ENCODE measurements at regions not wholly inside any gene's neighbourhood (a gene's known extent, or its start where the extent isn't known, plus 50 kb on each side); places are given as distances from the start of the nearest gene placed in this dataset.

DNA sequence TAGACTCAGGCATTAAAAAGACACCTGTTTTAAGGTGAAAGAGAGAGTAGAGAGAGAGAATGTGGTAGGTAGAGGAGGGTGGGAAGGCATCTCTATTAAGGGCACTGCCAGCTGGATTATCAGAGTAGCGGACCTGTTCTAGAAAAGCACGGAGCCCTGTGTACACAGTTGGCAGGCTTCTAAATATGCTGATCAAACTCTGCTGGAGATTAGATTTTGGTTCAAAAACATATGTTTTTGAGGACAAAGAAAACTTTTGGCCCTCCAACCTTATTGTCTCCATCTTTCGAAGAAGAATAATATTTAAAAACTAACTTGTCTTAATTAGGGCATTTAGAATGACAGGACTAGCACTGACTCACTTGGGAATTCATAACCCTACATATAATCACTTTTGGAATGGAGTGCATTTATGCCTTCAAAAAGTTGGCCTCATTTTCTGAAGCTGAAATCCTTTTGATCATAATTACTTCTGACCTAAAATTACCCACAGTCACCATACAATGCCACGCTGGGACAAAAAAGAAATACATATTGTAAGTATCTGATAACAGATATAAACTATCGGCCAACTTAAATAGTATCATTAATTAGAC is 254.6 kb downstream of the MEIS1 start:
- 88 to 94% methylated on average over 5 of the region's 5 CpGs for WGBS, 2 donors
- Histone ChIP-seq H3K4me1 (no peaks in the 10 kb centered on the region), H3K27me3 (peaks cover 0 to 20% (median 0%) of the 10 kb centered on the region in 7 donors), H3K27ac (no peak overlapping the region), H3K36me3 (no peaks in the 10 kb centered on the region), H3K9me3 (no peaks in the 10 kb centered on the region), H3K4me3 (no peak overlapping the region)
- DNase-seq (no peak), ATAC-seq (no peak)
- intact Hi-C loops (cut with DNase I): no loop called here
- TF ChIP-seq, protein P1, sequence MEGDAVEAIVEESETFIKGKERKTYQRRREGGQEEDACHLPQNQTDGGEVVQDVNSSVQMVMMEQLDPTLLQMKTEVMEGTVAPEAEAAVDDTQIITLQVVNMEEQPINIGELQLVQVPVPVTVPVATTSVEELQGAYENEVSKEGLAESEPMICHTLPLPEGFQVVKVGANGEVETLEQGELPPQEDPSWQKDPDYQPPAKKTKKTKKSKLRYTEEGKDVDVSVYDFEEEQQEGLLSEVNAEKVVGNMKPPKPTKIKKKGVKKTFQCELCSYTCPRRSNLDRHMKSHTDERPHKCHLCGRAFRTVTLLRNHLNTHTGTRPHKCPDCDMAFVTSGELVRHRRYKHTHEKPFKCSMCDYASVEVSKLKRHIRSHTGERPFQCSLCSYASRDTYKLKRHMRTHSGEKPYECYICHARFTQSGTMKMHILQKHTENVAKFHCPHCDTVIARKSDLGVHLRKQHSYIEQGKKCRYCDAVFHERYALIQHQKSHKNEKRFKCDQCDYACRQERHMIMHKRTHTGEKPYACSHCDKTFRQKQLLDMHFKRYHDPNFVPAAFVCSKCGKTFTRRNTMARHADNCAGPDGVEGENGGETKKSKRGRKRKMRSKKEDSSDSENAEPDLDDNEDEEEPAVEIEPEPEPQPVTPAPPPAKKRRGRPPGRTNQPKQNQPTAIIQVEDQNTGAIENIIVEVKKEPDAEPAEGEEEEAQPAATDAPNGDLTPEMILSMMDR (IDR thresholded peaks at IDR 0.05): no peak

DNA sequence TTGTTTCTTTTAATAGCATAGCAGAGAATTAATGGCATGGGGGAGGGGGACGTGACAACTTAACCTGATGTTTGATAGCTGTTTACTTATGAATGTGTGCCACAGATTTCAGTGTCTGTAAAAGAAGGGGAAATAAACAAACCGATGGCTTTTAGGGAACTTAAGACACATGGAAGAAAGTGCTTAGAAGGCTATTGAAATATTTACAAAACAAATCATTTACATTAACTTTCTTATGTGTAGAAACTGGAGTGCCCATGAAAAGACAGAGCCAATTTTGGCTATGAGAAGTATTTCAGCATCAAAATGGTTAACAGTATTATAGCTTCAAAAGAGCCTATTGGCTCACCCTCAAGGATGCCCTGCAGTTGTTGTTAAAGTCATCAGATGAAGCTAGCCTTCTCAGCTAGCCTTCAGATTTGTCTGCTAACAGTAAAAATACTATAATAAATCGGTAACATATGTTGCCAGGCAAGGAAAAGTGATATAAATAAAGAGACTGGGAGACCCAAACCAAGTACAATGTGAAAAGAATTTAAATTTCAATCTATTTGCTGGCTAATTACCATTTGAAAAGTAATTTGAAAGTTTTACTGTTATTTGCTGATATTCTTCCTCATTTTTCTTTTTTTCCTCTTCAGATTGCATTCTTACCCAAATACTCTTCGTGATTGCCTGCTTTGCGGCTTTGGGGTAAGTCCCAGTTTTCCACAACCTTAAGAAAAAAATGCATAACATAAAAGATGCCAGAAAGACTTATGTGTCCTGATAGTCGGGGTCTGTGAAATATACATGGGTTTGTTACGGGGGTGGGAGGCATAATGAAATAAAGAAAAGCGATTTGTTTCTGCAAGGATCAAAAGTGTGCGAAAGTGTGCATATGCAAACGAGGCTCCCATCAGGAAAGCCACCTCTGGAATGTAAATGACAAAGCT is 256.4 kb downstream of the MEIS1 start:
- no peak for ATAC-seq
- no peaks in the 10 kb centered on the region for H3K4me1 ChIP-seq
- intact Hi-C loops (cut with DNase I): no loop called here
- H3K4me3 ChIP-seq: no peak overlapping the region
- H3K27me3 ChIP-seq: peaks cover 0 to 20% (median 0%) of the 10 kb centered on the region in 7 donors
- no peak overlapping the region for H3K27ac ChIP-seq
- no peaks in the 10 kb centered on the region for H3K9me3 ChIP-seq
- TF ChIP-seq, protein P1 (IDR thresholded peaks at IDR 0.05): no peak
- no peaks in the 10 kb centered on the region for H3K36me3 ChIP-seq
- DNase-seq: no peak
- 57 to 62% methylated on average over 10 of the region's 10 CpGs for WGBS, 2 donors

DNA sequence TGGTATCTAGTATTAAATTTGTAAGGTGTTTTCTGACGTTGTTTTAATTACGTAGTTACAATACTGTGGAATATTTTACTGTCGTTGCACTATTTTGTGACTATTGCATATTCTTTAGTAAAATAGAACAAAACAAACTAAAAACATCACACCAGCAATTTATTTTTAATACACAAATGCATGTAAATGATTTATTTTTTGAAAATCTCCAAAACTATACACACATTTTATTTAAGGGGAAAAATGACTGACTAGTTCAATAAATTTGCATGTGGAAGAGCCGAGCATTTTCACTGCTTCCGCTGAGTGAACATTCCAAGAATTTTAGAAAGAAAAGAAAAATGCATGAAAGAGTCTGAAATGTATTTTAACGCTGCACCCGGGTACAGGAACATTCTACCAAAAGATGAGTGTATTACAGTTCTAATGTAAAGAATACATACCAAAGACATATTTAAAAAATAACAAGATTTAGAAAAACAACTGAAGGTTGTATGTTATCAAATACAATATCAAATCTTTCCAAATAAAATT is 257.7 kb downstream of the MEIS1 start:
- intact Hi-C loops (cut with DNase I): no loop called here
- Histone ChIP-seq H3K4me3 (no peak overlapping the region), H3K36me3 (no peaks in the 10 kb centered on the region), H3K9me3 (no peaks in the 10 kb centered on the region), H3K4me1 (no peaks in the 10 kb centered on the region), H3K27ac (no peak overlapping the region), H3K27me3 (peaks cover 0 to 20% (median 0%) of the 10 kb centered on the region in 7 donors)
- WGBS, 2 donors: 80 to 86% methylated on average over 7 of the region's 7 CpGs
- TF ChIP-seq, protein P1 (IDR thresholded peaks at IDR 0.05): no peak
- no peak for DNase-seq
- no peak for ATAC-seq

DNA sequence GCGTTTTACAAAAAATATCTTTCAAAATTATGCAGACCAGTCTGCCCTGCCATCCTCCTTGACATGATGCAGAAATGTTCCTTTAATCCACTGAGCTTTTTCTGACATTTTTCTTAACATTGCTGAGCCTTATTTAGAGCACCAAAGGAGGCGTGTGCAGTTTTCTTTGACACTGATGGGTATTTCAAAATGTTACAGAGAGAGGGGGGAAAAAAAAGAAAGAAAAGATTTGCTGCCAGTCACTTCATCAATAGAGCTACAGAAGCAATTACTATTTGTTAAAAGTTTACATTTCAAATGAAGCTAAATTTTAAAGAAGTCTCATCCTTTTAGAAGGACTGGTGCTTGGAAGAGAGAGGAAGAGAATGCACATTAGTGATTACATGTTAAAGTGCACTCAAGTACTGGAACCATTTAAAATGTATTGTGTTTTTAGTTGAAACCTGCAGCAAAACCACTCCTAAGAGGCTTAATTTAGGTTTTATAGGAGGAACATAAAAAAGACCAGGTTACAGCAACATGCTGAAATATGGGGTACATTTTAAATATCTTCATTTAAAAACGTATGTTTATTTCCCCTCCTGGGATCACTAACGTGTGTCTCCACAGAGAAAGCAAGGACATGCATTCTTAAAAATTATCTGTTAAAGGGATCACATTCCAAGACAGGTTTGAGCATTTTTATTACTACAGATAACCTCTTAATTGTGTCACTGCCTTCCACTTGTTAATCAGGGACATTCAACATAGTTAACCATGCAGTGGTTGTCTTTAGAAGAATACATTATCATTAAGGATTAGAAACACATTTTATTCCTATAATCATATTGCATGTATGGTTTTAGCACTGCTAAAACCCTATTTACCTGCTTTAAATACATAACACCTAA is 258.4 kb downstream of the MEIS1 start:
- Histone ChIP-seq H3K9me3 (no peaks in the 10 kb centered on the region), H3K36me3 (no peaks in the 10 kb centered on the region), H3K4me1 (no peaks in the 10 kb centered on the region), H3K27me3 (peaks cover 0 to 20% (median 0%) of the 10 kb centered on the region in 7 donors), H3K27ac (no peak overlapping the region), H3K4me3 (no peak overlapping the region)
- ATAC-seq: no peak
- TF ChIP-seq, protein P1 (IDR thresholded peaks at IDR 0.05): no peak
- no peak for DNase-seq
- WGBS, 2 donors: 68 to 76% methylated on average over 4 of the region's 4 CpGs
- intact Hi-C loops (cut with DNase I): no loop called here
